ENCODE measurements at regions not wholly inside any gene's neighbourhood (a gene's known extent, or its start where the extent isn't known, plus 50 kb on each side); places are given as distances from the start of the nearest gene placed in this dataset.
A peak's percentile ranks its signal among the peaks of the same experiment; 100 is the strongest.

DNA sequence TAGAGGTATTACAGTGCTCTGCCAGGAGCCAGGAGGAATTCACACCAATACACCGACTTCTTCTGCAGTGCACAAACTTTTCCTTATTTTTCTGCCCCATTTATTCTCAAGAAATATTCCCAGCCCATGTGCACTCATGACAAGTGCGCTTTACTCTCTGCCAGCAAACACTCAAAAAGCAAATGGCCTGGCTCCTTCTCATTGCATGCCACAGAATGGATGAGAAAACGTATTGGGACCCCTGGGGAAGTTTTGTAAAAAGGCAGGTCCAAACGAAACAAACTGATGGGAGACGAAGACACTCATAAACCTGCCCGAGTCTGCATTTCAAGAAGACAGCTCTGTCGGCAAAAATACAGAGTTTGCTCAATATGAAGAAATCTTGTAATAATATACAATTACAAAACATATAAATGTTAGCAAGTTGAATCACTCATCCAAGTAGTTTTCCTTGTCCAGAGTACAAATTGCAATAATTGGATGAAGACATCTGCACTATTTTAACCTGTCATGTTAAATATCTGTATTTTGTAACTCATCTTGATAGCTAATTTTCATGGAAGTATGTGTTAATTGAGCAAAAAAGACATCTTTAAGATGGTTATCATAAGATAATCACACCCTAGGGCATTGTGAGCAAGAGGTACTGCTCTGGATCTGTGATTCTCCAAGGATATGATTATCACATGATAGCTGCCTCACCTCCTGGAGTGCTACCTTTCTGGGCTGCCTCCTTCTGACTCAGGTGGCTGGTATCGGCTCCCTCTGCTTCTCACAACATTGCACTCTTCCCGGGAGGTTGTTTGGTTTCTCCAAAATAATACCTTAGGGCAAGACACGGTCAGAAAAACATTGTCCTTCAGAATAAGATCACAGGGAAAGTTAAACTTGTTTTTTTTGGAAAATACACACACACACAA, 260.8 kb upstream of the G2E3 start:
- Histone ChIP-seq H3K4me2 (no peak overlapping the region), H4K20me1 (replicated peaks; ENCODE audit: insufficient read depth) (no peaks in the 10 kb centered on the region), H3K36me3 (ENCODE audit: insufficient read depth) (no peaks in the 10 kb centered on the region), H3F3A (replicated peaks; ENCODE audit: low read depth) (no peaks in the 10 kb centered on the region), H3K27ac (ENCODE audit: low read depth) (no peak overlapping the region), H3K27me3 (ENCODE audit: insufficient read depth) (no peaks in the 10 kb centered on the region), H3K4me3 (no peak overlapping the region), H3K9me2 (ENCODE audit: insufficient read depth) (no peaks in the 10 kb centered on the region; the same call in 1 of the 2 replicates), H2AFZ (0 out of 2 replicates have a peak overlapping the region, but pooled peaks have one; percentile 83), H3K79me2 (replicated peaks; ENCODE audit: insufficient read depth) (no peaks in the 10 kb centered on the region), H3K4me1 (ENCODE audit: insufficient read depth) (no peaks in the 10 kb centered on the region)
- Mint-ChIP-seq H3K27me3 (ENCODE audit: insufficient read depth, low read depth, poor library complexity) (peaks cover 6% of the 10 kb centered on the region), H3K9me3 (no peaks in the 10 kb centered on the region), H3K4me1 (no peaks in the 10 kb centered on the region), H3K4me3 (no peak overlapping the region), H3K36me3 (ENCODE audit: low read depth) (no peaks in the 10 kb centered on the region), H3K27ac (no peak overlapping the region)
- DNase-seq (ENCODE audit: low spot score) (no peak), ATAC-seq (no peak)
- TF ChIP-seq POLR2AphosphoS5 (IDR thresholded peaks at IDR 0.05; ENCODE audit: low read depth) (no peak), STAT1 (IDR thresholded peaks at IDR 0.05; ENCODE audit: unreplicated experiment) (no peak), ZNF331 (CRISPR knock-in tag; IDR thresholded peaks at IDR 0.05; ENCODE audit: low read depth) (no peak), JUNB (IDR thresholded peaks at IDR 0.05; ENCODE audit: unreplicated experiment) (no peak), NANOG (IDR thresholded peaks at IDR 0.05; ENCODE audit: borderline replicate concordance) (no peak), CREB1 (CRISPR knock-in tag; IDR thresholded peaks at IDR 0.05; ENCODE audit: low read depth) (no peak), EZH2phosphoT487 (IDR thresholded peaks at IDR 0.05; ENCODE audit: unreplicated experiment) (no peak), EZH2 (IDR thresholded peaks at IDR 0.05; ENCODE audit: low read depth, unreplicated experiment) (no peak), ZNF114 (CRISPR knock-in tag; IDR thresholded peaks at IDR 0.05) (no peak)
- TF ChIP-seq, protein P1, sequence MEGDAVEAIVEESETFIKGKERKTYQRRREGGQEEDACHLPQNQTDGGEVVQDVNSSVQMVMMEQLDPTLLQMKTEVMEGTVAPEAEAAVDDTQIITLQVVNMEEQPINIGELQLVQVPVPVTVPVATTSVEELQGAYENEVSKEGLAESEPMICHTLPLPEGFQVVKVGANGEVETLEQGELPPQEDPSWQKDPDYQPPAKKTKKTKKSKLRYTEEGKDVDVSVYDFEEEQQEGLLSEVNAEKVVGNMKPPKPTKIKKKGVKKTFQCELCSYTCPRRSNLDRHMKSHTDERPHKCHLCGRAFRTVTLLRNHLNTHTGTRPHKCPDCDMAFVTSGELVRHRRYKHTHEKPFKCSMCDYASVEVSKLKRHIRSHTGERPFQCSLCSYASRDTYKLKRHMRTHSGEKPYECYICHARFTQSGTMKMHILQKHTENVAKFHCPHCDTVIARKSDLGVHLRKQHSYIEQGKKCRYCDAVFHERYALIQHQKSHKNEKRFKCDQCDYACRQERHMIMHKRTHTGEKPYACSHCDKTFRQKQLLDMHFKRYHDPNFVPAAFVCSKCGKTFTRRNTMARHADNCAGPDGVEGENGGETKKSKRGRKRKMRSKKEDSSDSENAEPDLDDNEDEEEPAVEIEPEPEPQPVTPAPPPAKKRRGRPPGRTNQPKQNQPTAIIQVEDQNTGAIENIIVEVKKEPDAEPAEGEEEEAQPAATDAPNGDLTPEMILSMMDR (conservative IDR thresholded peaks at IDR 0.05; ENCODE audit: low read depth in 2 of 2): no peak
- TF ChIP-seq, protein P2, sequence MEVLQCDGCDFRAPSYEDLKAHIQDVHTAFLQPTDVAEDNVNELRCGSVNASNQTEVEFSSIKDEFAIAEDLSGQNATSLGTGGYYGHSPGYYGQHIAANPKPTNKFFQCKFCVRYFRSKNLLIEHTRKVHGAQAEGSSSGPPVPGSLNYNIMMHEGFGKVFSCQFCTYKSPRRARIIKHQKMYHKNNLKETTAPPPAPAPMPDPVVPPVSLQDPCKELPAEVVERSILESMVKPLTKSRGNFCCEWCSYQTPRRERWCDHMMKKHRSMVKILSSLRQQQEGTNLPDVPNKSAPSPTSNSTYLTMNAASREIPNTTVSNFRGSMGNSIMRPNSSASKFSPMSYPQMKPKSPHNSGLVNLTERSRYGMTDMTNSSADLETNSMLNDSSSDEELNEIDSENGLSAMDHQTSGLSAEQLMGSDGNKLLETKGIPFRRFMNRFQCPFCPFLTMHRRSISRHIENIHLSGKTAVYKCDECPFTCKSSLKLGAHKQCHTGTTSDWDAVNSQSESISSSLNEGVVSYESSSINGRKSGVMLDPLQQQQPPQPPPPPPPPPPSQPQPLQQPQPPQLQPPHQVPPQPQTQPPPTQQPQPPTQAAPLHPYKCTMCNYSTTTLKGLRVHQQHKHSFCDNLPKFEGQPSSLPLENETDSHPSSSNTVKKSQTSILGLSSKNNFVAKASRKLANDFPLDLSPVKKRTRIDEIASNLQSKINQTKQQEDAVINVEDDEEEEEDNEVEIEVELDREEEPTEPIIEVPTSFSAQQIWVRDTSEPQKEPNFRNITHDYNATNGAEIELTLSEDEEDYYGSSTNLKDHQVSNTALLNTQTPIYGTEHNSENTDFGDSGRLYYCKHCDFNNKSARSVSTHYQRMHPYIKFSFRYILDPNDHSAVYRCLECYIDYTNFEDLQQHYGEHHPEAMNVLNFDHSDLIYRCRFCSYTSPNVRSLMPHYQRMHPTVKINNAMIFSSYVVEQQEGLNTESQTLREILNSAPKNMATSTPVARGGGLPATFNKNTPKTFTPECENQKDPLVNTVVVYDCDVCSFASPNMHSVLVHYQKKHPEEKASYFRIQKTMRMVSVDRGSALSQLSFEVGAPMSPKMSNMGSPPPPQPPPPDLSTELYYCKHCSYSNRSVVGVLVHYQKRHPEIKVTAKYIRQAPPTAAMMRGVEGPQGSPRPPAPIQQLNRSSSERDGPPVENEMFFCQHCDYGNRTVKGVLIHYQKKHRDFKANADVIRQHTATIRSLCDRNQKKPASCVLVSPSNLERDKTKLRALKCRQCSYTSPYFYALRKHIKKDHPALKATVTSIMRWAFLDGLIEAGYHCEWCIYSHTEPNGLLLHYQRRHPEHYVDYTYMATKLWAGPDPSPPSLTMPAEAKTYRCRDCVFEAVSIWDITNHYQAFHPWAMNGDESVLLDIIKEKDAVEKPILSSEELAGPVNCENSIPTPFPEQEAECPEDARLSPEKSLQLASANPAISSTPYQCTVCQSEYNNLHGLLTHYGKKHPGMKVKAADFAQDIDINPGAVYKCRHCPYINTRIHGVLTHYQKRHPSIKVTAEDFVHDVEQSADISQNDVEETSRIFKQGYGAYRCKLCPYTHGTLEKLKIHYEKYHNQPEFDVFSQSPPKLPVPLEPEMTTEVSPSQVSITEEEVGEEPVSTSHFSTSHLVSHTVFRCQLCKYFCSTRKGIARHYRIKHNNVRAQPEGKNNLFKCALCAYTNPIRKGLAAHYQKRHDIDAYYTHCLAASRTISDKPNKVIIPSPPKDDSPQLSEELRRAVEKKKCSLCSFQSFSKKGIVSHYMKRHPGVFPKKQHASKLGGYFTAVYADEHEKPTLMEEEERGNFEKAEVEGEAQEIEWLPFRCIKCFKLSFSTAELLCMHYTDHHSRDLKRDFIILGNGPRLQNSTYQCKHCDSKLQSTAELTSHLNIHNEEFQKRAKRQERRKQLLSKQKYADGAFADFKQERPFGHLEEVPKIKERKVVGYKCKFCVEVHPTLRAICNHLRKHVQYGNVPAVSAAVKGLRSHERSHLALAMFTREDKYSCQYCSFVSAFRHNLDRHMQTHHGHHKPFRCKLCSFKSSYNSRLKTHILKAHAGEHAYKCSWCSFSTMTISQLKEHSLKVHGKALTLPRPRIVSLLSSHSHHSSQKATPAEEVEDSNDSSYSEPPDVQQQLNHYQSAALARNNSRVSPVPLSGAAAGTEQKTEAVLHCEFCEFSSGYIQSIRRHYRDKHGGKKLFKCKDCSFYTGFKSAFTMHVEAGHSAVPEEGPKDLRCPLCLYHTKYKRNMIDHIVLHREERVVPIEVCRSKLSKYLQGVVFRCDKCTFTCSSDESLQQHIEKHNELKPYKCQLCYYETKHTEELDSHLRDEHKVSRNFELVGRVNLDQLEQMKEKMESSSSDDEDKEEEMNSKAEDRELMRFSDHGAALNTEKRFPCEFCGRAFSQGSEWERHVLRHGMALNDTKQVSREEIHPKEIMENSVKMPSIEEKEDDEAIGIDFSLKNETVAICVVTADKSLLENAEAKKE (CRISPR knock-in tag; IDR thresholded peaks at IDR 0.05): no peak
- TF ChIP-seq, protein P3, sequence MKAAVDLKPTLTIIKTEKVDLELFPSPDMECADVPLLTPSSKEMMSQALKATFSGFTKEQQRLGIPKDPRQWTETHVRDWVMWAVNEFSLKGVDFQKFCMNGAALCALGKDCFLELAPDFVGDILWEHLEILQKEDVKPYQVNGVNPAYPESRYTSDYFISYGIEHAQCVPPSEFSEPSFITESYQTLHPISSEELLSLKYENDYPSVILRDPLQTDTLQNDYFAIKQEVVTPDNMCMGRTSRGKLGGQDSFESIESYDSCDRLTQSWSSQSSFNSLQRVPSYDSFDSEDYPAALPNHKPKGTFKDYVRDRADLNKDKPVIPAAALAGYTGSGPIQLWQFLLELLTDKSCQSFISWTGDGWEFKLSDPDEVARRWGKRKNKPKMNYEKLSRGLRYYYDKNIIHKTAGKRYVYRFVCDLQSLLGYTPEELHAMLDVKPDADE (IDR thresholded peaks at IDR 0.05): no peak
- TF ChIP-seq, protein P4, sequence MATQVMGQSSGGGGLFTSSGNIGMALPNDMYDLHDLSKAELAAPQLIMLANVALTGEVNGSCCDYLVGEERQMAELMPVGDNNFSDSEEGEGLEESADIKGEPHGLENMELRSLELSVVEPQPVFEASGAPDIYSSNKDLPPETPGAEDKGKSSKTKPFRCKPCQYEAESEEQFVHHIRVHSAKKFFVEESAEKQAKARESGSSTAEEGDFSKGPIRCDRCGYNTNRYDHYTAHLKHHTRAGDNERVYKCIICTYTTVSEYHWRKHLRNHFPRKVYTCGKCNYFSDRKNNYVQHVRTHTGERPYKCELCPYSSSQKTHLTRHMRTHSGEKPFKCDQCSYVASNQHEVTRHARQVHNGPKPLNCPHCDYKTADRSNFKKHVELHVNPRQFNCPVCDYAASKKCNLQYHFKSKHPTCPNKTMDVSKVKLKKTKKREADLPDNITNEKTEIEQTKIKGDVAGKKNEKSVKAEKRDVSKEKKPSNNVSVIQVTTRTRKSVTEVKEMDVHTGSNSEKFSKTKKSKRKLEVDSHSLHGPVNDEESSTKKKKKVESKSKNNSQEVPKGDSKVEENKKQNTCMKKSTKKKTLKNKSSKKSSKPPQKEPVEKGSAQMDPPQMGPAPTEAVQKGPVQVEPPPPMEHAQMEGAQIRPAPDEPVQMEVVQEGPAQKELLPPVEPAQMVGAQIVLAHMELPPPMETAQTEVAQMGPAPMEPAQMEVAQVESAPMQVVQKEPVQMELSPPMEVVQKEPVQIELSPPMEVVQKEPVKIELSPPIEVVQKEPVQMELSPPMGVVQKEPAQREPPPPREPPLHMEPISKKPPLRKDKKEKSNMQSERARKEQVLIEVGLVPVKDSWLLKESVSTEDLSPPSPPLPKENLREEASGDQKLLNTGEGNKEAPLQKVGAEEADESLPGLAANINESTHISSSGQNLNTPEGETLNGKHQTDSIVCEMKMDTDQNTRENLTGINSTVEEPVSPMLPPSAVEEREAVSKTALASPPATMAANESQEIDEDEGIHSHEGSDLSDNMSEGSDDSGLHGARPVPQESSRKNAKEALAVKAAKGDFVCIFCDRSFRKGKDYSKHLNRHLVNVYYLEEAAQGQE (IDR thresholded peaks at IDR 0.05; ENCODE audit: unreplicated experiment): no peak

Data from GM23338 (cell line).